GM13977 (cell line): ENCODE measurements at regions not wholly inside any gene's neighbourhood (a gene's known extent, or its start where the extent isn't known, plus 50 kb on each side); places are given as distances from the start of the nearest gene placed in this dataset.

ENCODE experiments used
- DNase-seq: peaks from one replicate; pipeline ENCODE4 v3.0.0; 2012; ENCODE audit warnings: low spot score
- in situ Hi-C: fragments of 300-500 bp; cut with MboI; formaldehyde crosslinking; loops from one replicate; pipeline ENCODE4 v1.12.0; 2022; ENCODE audit warnings: low sequenced_read_pairs, low pct_unique_long_range_greater_than_20kb, mixed read lengths, inconsistent platforms; ENCODE audit not compliant: unreplicated experiment
- TF ChIP-seq, protein P1 (sequence below): IDR thresholded peaks from 2 replicates; pipeline ENCODE4 v1.5.1; 2012; ENCODE audit warnings: mild to moderate bottlenecking, control low read depth; ENCODE audit not compliant: insufficient read depth; ENCODE audit errors: extremely low read depth, missing control alignments

DNA sequence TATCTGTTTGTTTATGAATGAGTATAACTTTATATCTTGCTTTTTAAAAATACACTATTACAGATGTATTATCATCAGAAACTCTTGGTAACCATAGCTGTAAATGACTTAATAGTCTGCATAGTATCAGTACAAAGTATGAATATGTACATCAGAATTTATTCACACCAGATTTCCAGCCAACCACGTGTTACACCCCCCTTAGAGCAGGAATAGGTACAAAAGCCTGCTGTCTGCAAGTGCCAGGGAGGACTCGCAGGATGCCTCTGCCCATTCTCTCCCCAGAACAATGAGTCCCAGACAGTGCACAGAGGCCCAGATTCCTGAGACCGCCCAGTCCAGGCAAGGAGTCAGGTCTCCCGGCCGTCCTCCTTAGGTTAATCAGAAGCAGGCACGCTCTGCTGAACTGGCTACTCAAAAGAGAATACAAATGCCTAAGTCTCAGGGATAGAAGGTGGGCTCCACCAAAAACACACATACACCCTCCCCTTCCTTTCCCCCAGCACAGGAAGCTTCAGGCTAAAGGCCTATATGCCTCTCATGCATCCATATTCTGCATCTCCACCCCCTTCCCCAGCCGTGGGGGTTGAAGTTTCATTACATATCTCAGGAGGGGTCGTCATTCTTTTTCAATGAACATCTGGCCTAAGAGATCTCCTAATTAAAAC lies 159.1 kb upstream of the CDH11 start:
- DNase-seq = no peak
- in situ Hi-C loops = no loop called here
- TF ChIP-seq, protein P1, sequence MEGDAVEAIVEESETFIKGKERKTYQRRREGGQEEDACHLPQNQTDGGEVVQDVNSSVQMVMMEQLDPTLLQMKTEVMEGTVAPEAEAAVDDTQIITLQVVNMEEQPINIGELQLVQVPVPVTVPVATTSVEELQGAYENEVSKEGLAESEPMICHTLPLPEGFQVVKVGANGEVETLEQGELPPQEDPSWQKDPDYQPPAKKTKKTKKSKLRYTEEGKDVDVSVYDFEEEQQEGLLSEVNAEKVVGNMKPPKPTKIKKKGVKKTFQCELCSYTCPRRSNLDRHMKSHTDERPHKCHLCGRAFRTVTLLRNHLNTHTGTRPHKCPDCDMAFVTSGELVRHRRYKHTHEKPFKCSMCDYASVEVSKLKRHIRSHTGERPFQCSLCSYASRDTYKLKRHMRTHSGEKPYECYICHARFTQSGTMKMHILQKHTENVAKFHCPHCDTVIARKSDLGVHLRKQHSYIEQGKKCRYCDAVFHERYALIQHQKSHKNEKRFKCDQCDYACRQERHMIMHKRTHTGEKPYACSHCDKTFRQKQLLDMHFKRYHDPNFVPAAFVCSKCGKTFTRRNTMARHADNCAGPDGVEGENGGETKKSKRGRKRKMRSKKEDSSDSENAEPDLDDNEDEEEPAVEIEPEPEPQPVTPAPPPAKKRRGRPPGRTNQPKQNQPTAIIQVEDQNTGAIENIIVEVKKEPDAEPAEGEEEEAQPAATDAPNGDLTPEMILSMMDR = no peak

DNA sequence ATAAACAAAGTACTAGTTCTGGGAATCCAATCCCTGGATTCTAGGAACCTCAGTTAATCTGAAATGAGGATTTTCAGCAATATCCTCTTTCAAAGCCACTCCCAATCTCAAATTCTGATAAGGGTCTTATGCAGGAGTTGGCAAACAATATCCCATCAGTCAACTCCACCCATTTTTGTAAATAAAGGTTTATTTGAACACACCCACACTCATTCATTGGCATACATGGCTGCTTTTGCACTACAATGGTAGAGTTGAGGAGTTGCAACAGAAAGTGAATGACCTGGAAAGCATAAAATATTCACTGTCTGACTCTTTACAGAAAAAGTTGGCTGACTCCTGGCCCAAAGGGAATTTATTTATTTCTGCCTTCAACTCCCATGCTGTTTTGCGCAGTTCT lies 157.7 kb upstream of the CDH11 start:
- in situ Hi-C loops = no loop called here
- TF ChIP-seq, protein P1 = no peak
- DNase-seq = no peak

DNA sequence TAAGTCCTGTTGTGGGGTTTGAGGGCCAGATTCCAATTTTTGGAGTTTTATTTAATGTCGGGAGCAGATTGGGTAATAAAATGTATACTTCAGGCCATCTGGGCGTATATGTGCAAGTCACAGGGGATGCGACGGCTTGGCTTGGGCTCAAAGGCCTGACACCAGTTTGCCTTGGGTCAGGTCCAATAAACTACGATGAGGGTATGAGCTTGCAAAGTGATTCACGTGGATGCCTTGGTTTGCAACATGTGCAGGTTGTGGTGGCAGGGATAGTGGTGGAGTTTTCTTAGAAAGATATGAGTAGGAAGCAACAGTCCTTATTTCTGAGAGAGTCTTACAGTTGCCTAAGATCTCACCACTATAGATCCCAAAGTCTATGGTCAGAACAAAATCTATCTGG lies 157.0 kb upstream of the CDH11 start:
- no peak for DNase-seq
- TF ChIP-seq, protein P1 = no peak
- in situ Hi-C loops = no loop called here

DNA sequence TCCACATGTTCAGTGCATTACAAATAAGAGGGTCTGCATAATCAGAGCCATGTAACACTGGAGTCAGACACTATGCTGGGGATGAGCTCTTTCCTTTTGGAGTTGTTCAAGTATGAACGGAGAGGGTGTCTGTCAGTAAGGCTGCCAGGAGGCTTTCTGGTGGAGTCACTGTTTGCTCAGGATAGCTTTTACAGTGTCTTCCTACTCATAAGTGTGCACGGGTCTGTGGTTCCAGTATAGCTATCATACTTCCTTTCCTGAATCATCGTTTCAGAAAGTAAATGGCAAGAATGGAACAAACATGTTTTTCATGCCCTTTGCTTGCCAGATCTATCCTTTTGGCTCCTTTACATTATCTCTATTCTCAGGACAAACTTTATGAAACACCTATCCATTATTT lies 152.7 kb upstream of the CDH11 start:
- no peak for DNase-seq
- in situ Hi-C loops = no loop called here
- TF ChIP-seq, protein P1 = no peak

DNA sequence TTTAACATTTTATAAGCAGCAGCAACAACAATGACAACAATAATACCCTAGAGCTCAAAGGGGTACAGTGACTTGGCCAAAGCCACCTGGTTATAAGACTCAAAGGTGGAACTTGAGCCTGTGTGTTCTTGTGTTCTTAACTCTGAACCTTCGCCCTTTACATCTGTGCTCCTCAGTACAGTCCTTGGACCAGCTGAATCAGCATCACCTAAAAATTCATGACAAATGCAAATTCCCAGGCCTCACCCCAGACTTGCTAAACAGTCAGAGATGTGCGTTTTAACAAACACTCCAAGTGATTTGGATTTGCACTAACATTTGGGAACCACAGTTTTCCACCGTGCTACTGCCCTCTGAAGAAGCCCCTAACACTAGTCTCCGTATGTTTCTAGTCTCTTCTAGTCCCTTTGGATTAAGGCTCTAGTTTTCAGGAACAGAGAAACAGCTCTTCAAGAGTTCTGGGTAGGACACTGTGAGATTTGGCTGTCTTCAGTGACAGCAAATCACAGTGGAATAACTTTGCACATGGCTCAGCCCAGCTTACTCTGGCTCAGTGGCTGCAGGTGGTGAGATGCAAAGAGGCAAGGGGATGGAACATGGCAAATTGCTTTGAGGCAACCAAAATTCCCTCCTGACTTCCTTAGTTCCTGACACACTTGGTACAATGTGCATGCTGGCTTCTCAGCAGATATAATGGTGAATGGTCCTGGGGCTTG lies 151.0 kb upstream of the CDH11 start:
- in situ Hi-C loops = no loop called here
- TF ChIP-seq, protein P1 = no peak
- DNase-seq = no peak

DNA sequence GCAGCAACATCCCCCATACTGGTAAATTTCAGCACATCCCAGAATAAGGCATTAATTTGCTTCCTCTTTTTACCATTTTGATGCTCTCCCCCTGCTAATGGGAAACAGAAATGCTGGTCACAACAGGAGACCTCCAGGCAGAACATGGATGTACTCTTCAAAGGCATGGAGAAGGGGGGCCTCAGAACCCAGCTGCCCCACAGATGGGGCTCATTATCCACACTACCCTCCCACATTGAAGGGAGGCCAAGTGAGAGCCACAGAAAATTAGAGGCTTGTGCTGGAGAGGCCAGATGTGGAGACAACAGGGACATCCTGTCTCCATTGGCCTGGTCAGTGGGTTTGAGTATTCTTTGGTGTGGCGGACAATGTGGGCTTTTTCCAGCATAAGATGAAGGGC lies 150.1 kb upstream of the CDH11 start:
- in situ Hi-C loops = no loop called here
- TF ChIP-seq, protein P1 = no peak
- DNase-seq = no peak

DNA sequence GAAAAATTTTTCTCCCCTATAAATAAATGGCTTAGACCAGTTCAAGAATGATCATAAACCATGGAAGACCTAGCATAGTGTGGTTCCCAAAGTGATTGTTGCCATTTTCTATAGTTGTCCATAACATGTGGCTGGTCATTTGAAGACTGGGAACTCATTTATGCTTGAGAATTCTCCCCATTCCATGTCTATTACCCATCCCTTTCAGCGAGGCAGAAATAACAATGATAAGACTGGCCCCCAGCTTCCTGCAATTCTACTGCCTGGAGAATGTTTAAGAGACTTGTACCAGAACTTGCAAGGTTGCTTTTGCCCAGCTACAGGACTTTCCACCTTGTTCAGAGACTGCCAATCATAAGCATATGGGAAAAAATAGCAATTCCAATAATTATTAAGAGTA lies 146.5 kb upstream of the CDH11 start:
- in situ Hi-C loops = no loop called here
- TF ChIP-seq, protein P1 = no peak
- DNase-seq = no peak
